ENCODE measurements at regions not wholly inside any gene's neighbourhood (a gene's known extent, or its start where the extent isn't known, plus 50 kb on each side); places are given as distances from the start of the nearest gene placed in this dataset.

DNA sequence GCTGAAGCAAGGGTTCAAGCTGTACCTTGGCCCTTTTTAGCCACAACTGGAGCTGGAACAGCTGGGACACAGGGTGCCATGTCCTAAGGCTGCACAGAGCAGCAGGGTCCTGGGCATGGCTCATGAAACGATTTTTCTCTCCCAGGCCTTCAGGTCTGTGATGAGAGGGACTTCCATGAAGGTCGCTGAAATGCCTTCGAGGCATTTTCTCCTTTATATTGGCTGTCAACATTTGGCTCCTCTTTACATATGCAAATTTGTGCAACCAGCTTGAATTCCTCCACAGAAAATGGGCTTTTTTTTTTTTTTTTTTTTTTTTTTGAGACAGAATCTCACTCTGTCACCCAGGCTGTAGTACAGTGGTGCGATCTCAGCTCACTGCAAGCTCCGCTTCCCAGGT, 430.8 kb downstream of the PCDH11X start:
- H3K56ac ChIP-seq (ENCODE audit: insufficient read length, low read depth, low read length) = no peak overlapping the region
- no peaks in the 10 kb centered on the region for H3K27me3 ChIP-seq (ENCODE audit: insufficient read depth, low read length)
- TF ChIP-seq, protein P1, sequence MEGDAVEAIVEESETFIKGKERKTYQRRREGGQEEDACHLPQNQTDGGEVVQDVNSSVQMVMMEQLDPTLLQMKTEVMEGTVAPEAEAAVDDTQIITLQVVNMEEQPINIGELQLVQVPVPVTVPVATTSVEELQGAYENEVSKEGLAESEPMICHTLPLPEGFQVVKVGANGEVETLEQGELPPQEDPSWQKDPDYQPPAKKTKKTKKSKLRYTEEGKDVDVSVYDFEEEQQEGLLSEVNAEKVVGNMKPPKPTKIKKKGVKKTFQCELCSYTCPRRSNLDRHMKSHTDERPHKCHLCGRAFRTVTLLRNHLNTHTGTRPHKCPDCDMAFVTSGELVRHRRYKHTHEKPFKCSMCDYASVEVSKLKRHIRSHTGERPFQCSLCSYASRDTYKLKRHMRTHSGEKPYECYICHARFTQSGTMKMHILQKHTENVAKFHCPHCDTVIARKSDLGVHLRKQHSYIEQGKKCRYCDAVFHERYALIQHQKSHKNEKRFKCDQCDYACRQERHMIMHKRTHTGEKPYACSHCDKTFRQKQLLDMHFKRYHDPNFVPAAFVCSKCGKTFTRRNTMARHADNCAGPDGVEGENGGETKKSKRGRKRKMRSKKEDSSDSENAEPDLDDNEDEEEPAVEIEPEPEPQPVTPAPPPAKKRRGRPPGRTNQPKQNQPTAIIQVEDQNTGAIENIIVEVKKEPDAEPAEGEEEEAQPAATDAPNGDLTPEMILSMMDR (conservative IDR thresholded peaks at IDR 0.05) = no peak
- no peak overlapping the region for H2BK120ac ChIP-seq (ENCODE audit: low read depth, low read length, poor library complexity, severe bottlenecking)
- no peaks in the 10 kb centered on the region for H3K4me1 ChIP-seq (ENCODE audit: insufficient read depth, low read length)
- H2BK5ac ChIP-seq (ENCODE audit: insufficient read length, low read length) = no peak overlapping the region
- H3K14ac ChIP-seq (ENCODE audit: insufficient read depth, low read length) = no peak overlapping the region
- no peaks in the 10 kb centered on the region for H3K79me2 ChIP-seq (ENCODE audit: insufficient read depth, low read length)
- H3K4me2 ChIP-seq (ENCODE audit: insufficient read depth, insufficient read length, low read length) = no peak overlapping the region
- H3K27ac ChIP-seq (ENCODE audit: insufficient read length, low read depth, low read length) = no peak overlapping the region
- H3K18ac ChIP-seq (ENCODE audit: insufficient read length, low read depth, low read length) = no peak overlapping the region
- DNase-seq = peak; percentile 22
- Mint-ChIP-seq H3K9me3 (peaks cover 24 to 39% of the 10 kb centered on the region in 2 experiments), H3K27me3 (ENCODE audit: low read depth) (no peaks in the 10 kb centered on the region; the same call in 1 of the 2 replicates), H3K36me3 (ENCODE audit: insufficient read depth in 1 of 3, low read depth in 3 of 3) (peaks cover 47 to 60% (median 52%) of the 10 kb centered on the region in 3 experiments), H3K4me1 (no peaks in the 10 kb centered on the region; a peak in 1 of 4 replicates), H3K4me3 (no peak overlapping the region), H3K27ac (no peak overlapping the region)
- H3K23ac ChIP-seq (ENCODE audit: insufficient read length, low read depth, low read length) = no peak overlapping the region
- H3K9me3 ChIP-seq (ENCODE audit: control insufficient read depth, low read depth, low read length) = peaks cover 18% of the 10 kb centered on the region
- no peak overlapping the region for H3T11ph ChIP-seq (ENCODE audit: low read length)
- no peak overlapping the region for H2BK12ac ChIP-seq (ENCODE audit: insufficient read length, low read depth, low read length)
- no peak overlapping the region for H2BK20ac ChIP-seq (ENCODE audit: low read depth, low read length, poor library complexity, severe bottlenecking)
- H2AK5ac ChIP-seq (ENCODE audit: insufficient read length, low read length) = no peak overlapping the region
- H4K8ac ChIP-seq (replicated peaks; ENCODE audit: insufficient read length, low read depth, low read length) = no peak overlapping the region
- H2AFZ ChIP-seq (ENCODE audit: low read length) = no peak overlapping the region
- H3K4ac ChIP-seq (ENCODE audit: low read depth, low read length) = no peak overlapping the region
- H4K5ac ChIP-seq (ENCODE audit: insufficient read length, low read depth, low read length) = no peak overlapping the region
- no peak overlapping the region for H2BK15ac ChIP-seq (ENCODE audit: low read depth, low read length)
- H3K79me1 ChIP-seq (ENCODE audit: insufficient read depth, low read depth, low read length, poor library complexity, severe bottlenecking) = no peaks in the 10 kb centered on the region
- H3K23me2 ChIP-seq (ENCODE audit: insufficient read length, low read depth, low read length, poor library complexity, severe bottlenecking) = no peaks in the 10 kb centered on the region
- H3K9ac ChIP-seq (ENCODE audit: extremely low read depth, insufficient read length, low read length) = no peak overlapping the region
- H4K91ac ChIP-seq (ENCODE audit: insufficient read length, low read depth, low read length) = no peak overlapping the region
- no peaks in the 10 kb centered on the region for H4K20me1 ChIP-seq (ENCODE audit: control insufficient read depth, insufficient read depth, insufficient read length)
- no CpG with 5 or more reads among the region's 5 CpGs for WGBS (ENCODE audit: extremely low coverage, insufficient read length, low lambda C conversion rate)

All from H9 (cell line).